SK-N-SH treated with all-trans-retinoic acid at 6 μM for 48 hours (cell line): ENCODE measurements at regions not wholly inside any gene's neighbourhood (a gene's known extent, or its start where the extent isn't known, plus 50 kb on each side); places are given as distances from the start of the nearest gene placed in this dataset.

Source experiments
- ATAC-seq: fragments of 200-7000 bp; cut with Tn5 transposase; 3 replicates; pipeline ENCODE4 v1.9.1; 2020; ENCODE audit warnings: mild to moderate bottlenecking, moderate library complexity
- CREB5 ChIP-seq: fragments of 250-450 bp; sonication (Bioruptor Pico); IDR thresholded peaks from 2 replicates; pipeline ENCODE4 v1.5.1; 2020; ENCODE audit warnings: low read depth, mild to moderate bottlenecking, moderate library complexity
- CSDC2 ChIP-seq: fragments of 250-450 bp; sonication (Bioruptor Pico); IDR thresholded peaks from 2 replicates; pipeline ENCODE4 v1.5.0; 2020; ENCODE audit warnings: mild to moderate bottlenecking, moderate library complexity
- CSRNP3 ChIP-seq: fragments of 250-450 bp; sonication (Bioruptor Pico); IDR thresholded peaks from 2 replicates; pipeline ENCODE4 v1.5.1; 2021; ENCODE audit warnings: mild to moderate bottlenecking, moderate library complexity
- GLIS3 ChIP-seq: fragments of 250-450 bp; sonication (Bioruptor Pico); IDR thresholded peaks from 2 replicates; pipeline ENCODE4 v1.5.0; 2020; ENCODE audit warnings: mild to moderate bottlenecking, moderate library complexity
- ISL1 ChIP-seq: fragments of 250-450 bp; sonication (Bioruptor Pico); IDR thresholded peaks from 2 replicates; pipeline ENCODE4 v2.1.2; 2022; ENCODE audit warnings: mild to moderate bottlenecking, moderate library complexity
- OSR1 ChIP-seq: fragments of 250-450 bp; sonication (Bioruptor Pico); IDR thresholded peaks from 2 replicates; pipeline ENCODE4 v1.8.0; 2022; ENCODE audit warnings: moderate library complexity, mild to moderate bottlenecking, inconsistent platforms
- PATZ1 ChIP-seq: fragments of 250-450 bp; sonication (Bioruptor Pico); IDR thresholded peaks from 2 replicates; pipeline ENCODE4 v1.8.0; 2020; ENCODE audit warnings: mild to moderate bottlenecking, moderate library complexity, borderline replicate concordance
- POU6F1 ChIP-seq: fragments of 250-450 bp; sonication (Bioruptor Pico); IDR thresholded peaks from 2 replicates; pipeline ENCODE4 v1.8.0; 2021; ENCODE audit warnings: low read depth, mild to moderate bottlenecking, moderate library complexity, borderline replicate concordance
- PPARA ChIP-seq: fragments of 250-450 bp; sonication (Bioruptor Pico); IDR thresholded peaks from 2 replicates; pipeline ENCODE4 v1.5.0; 2020; ENCODE audit warnings: mild to moderate bottlenecking, borderline replicate concordance
- RARB ChIP-seq: fragments of 250-450 bp; sonication (Bioruptor Pico); IDR thresholded peaks from 2 replicates; pipeline ENCODE4 v1.8.0; 2021; ENCODE audit warnings: mild to moderate bottlenecking, moderate library complexity
- SNAI2 ChIP-seq: fragments of 250-450 bp; sonication (Bioruptor Pico); IDR thresholded peaks from 2 replicates; pipeline ENCODE4 v1.5.0; 2020; ENCODE audit warnings: mild to moderate bottlenecking, moderate library complexity
- TCF4 ChIP-seq: fragments of 250-450 bp; sonication (Bioruptor Pico); IDR thresholded peaks from 2 replicates; pipeline ENCODE4 v1.8.0; 2021; ENCODE audit warnings: mild to moderate bottlenecking, moderate library complexity, borderline replicate concordance
- TOX ChIP-seq: fragments of 250-450 bp; sonication (Bioruptor Pico); IDR thresholded peaks from 2 replicates; pipeline ENCODE4 v1.8.0; 2021; ENCODE audit warnings: mild to moderate bottlenecking, moderate library complexity, borderline replicate concordance
- TSHZ2 ChIP-seq: fragments of 250-450 bp; sonication (Bioruptor Pico); IDR thresholded peaks from 2 replicates; pipeline ENCODE4 v1.5.0; 2020; ENCODE audit warnings: mild to moderate bottlenecking, moderate library complexity
- ZC3H10 ChIP-seq: fragments of 250-450 bp; sonication (Bioruptor Pico); IDR thresholded peaks from 2 replicates; pipeline ENCODE4 v1.5.1; 2021; ENCODE audit warnings: mild to moderate bottlenecking, moderate library complexity
- ZFP3 ChIP-seq: fragments of 250-450 bp; sonication (Bioruptor Pico); IDR thresholded peaks from 2 replicates; pipeline ENCODE4 v1.5.0; 2020; ENCODE audit warnings: mild to moderate bottlenecking, moderate library complexity
- ZFP30 ChIP-seq: fragments of 450-650 bp; formaldehyde crosslinking; IDR thresholded peaks from 2 replicates; pipeline ENCODE4 v1.5.0; 2022; ENCODE audit warnings: mild to moderate bottlenecking, moderate library complexity
- ZNF8 ChIP-seq: fragments of 450-650 bp; formaldehyde crosslinking; IDR thresholded peaks from 2 replicates; pipeline ENCODE4 v1.5.0; 2020; ENCODE audit warnings: mild to moderate bottlenecking, moderate library complexity

- TF ChIP-seq ZFP30 (CRISPR knock-in tag): no peak
- no peak for TF ChIP-seq ZFP3 (CRISPR knock-in tag)
- TF ChIP-seq TSHZ2 (CRISPR knock-in tag): no peak
- TF ChIP-seq RARB: no peak
- TF ChIP-seq ZNF8 (CRISPR knock-in tag): no peak
- no peak for TF ChIP-seq SNAI2 (CRISPR knock-in tag)
- TF ChIP-seq TOX (CRISPR knock-in tag): no peak
- TF ChIP-seq GLIS3: no peak
- TF ChIP-seq CREB5 (CRISPR knock-in tag): no peak
- no peak for TF ChIP-seq PPARA (CRISPR knock-in tag)
- no peak for ATAC-seq
Observed at GRCh38 chr4:37132975-37133360, 111.6 kb upstream of the NWD2 start.

GRCh38 chr4:37138019-37138653 lies 106.4 kb upstream of the NWD2 start:
- no peak for TF ChIP-seq CSRNP3 (CRISPR knock-in tag)
- no peak for ATAC-seq

- no peak for TF ChIP-seq TCF4 (CRISPR knock-in tag)
- TF ChIP-seq ZFP3 (CRISPR knock-in tag): no peak
- no peak for ATAC-seq
Observed at GRCh38 chr4:37138789-37139188, 105.8 kb upstream of the NWD2 start.

- TF ChIP-seq OSR1 (CRISPR knock-in tag) (no peak), GLIS3 (no peak), ISL1 (no peak), PPARA (CRISPR knock-in tag) (no peak), TCF4 (CRISPR knock-in tag) (no peak), TSHZ2 (CRISPR knock-in tag) (no peak), CSDC2 (CRISPR knock-in tag) (no peak), ZFP3 (CRISPR knock-in tag) (no peak), CREB5 (CRISPR knock-in tag) (no peak), CSRNP3 (CRISPR knock-in tag) (no peak), PATZ1 (CRISPR knock-in tag) (no peak), ZFP30 (CRISPR knock-in tag) (no peak), ZC3H10 (no peak), POU6F1 (CRISPR knock-in tag) (no peak), SNAI2 (CRISPR knock-in tag) (no peak), RARB (no peak), TOX (CRISPR knock-in tag) (no peak)
- no peak for ATAC-seq
Observed at GRCh38 chr4:37139987-37140386, 104.6 kb upstream of the NWD2 start.
